CD4-positive, alpha-beta T cell treated with Interleukin-17A for 1 hour (primary cell): ENCODE measurements at regions not wholly inside any gene's neighbourhood (a gene's known extent, or its start where the extent isn't known, plus 50 kb on each side); places are given as distances from the start of the nearest gene placed in this dataset.

ENCODE experiments used
- DNase-seq: peaks from one replicate; pipeline ENCODE4 v3.0.0-alpha.2; 2020

- no peak for DNase-seq
These were observed 139.6 kb upstream of the TRIB2 start for GRCh38 chr2:12577091-12577490.

GRCh38 chr2:12577567-12578253, 139.0 kb upstream of the TRIB2 start:
- DNase-seq, result no peak

GRCh38 chr2:12579018-12579417, 137.7 kb upstream of the TRIB2 start:
- DNase-seq, result no peak

- no peak for DNase-seq
These were observed 132.4 kb upstream of the TRIB2 start for GRCh38 chr2:12584338-12584737.

GRCh38 chr2:12585784-12586183, 131.0 kb upstream of the TRIB2 start:
- no peak for DNase-seq

- DNase-seq, result no peak
These were observed 129.5 kb upstream of the TRIB2 start for GRCh38 chr2:12587228-12587627.

GRCh38 chr2:12587729-12588522, 128.8 kb upstream of the TRIB2 start:
- DNase-seq, result peak; percentile 35

GRCh38 chr2:12588986-12589385, 127.8 kb upstream of the TRIB2 start:
- DNase-seq, result no peak

- DNase-seq, result no peak
These were observed 126.9 kb upstream of the TRIB2 start for GRCh38 chr2:12589802-12590320.

- DNase-seq, result no peak
These were observed 124.4 kb upstream of the TRIB2 start for GRCh38 chr2:12592296-12592695.

- DNase-seq, result no peak
These were observed 122.1 kb upstream of the TRIB2 start for GRCh38 chr2:12594590-12594989.

- DNase-seq, result no peak
These were observed 120.0 kb upstream of the TRIB2 start for GRCh38 chr2:12596771-12597170.

- no peak for DNase-seq
These were observed 119.1 kb upstream of the TRIB2 start for GRCh38 chr2:12597610-12598009.

- no peak for DNase-seq
These were observed 114.1 kb upstream of the TRIB2 start for GRCh38 chr2:12602661-12603060.

- DNase-seq, result no peak
These were observed 112.9 kb upstream of the TRIB2 start for GRCh38 chr2:12603781-12604295.

GRCh38 chr2:12604341-12604740, 112.4 kb upstream of the TRIB2 start:
- DNase-seq, result no peak

GRCh38 chr2:12605366-12605765, 111.4 kb upstream of the TRIB2 start:
- DNase-seq, result no peak

GRCh38 chr2:12605936-12606335, 110.8 kb upstream of the TRIB2 start:
- no peak for DNase-seq

- DNase-seq, result peak; percentile 33
These were observed 110.2 kb upstream of the TRIB2 start for GRCh38 chr2:12606472-12607000.

GRCh38 chr2:12607971-12608370, 108.8 kb upstream of the TRIB2 start:
- DNase-seq, result no peak

- no peak for DNase-seq
These were observed 106.4 kb upstream of the TRIB2 start for GRCh38 chr2:12610314-12610713.

- no peak for DNase-seq
These were observed 104.6 kb upstream of the TRIB2 start for GRCh38 chr2:12612168-12612567.

- DNase-seq, result no peak
These were observed 104.1 kb upstream of the TRIB2 start for GRCh38 chr2:12612671-12613070.
